Activated T-helper 17 cell treated with anti-CD3 and anti-CD28 coated beads, Interleukin-2, amount 50 U/mL, for 72 hours (primary cell): ENCODE measurements at regions not wholly inside any gene's neighbourhood (a gene's known extent, or its start where the extent isn't known, plus 50 kb on each side); places are given as distances from the start of the nearest gene placed in this dataset.

Experiments
- ATAC-seq: fragments of 150-1000 bp; cut with Tn5 transposase; replicated peaks from 2 replicates; pipeline ENCODE4 v1.10.0; 2021; ENCODE audit warnings: mild to moderate bottlenecking, moderate library complexity
- H3K27ac Mint-ChIP-seq: one replicate; pipeline ENCODE4 v1.8.0; 2022; ENCODE audit warnings: mixed read lengths
- H3K27me3 Mint-ChIP-seq: one replicate; pipeline ENCODE4 v1.8.0; 2022; ENCODE audit warnings: mixed read lengths
- H3K36me3 Mint-ChIP-seq: one replicate; pipeline ENCODE4 v1.8.0; 2022; ENCODE audit warnings: low read depth, mild to moderate bottlenecking, mixed read lengths
- H3K4me1 Mint-ChIP-seq: one replicate; pipeline ENCODE4 v1.8.0; 2022; ENCODE audit warnings: mixed read lengths
- H3K4me3 Mint-ChIP-seq: one replicate; pipeline ENCODE4 v1.8.0; 2022; ENCODE audit warnings: mild to moderate bottlenecking, mixed read lengths
- H3K9me3 Mint-ChIP-seq: one replicate; pipeline ENCODE4 v1.8.0; 2022; ENCODE audit warnings: mixed read lengths

DNA sequence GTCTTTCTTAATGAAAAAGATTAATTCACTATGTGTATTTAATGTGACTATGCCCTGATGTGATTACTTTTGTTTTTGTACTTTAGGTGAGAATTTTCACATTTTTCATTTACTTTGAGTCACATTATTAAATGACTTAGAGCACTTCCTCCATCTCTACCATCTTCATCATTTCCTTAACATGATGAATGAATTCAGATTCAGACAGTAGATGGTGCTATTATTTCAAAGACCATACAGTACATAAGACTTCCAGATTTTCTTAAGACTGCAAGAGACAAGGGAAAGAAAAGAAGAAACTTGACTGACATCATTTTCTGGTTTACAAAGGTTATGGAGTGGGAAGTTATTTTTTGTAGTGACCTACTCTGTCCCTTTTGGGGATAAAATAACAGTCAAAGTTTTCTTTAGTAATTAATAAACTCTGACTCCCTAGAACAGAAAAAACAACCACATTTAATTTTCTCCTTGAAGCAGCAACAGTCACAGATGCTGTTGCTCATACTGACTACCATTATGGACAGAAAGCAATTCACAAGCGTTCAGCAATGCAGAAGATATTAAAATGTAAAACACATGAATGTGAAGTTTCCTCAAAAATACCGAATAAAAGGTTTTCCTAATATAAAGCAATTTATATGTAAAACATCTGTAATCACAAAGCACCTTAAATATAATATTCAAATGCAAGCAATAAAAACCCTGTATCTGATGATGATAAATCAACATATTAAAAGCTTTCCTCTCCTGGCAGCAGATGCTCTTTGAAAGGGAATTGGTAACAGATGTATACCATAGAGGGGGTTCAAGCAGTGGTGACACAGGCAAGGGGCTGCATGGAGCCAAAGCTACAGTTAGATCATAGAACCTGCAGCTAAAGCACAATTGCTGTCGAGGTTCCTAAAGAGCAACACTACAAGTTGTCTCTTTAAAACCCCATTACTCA, 1010.9 kb upstream of the NXPH2 start:
- H3K27me3 Mint-ChIP-seq = no peaks in the 10 kb centered on the region
- H3K36me3 Mint-ChIP-seq = no peaks in the 10 kb centered on the region
- no peak overlapping the region for H3K27ac Mint-ChIP-seq
- no peaks in the 10 kb centered on the region for H3K4me1 Mint-ChIP-seq
- H3K9me3 Mint-ChIP-seq = peaks cover 13% of the 10 kb centered on the region
- no peak for ATAC-seq
- no peak overlapping the region for H3K4me3 Mint-ChIP-seq

DNA sequence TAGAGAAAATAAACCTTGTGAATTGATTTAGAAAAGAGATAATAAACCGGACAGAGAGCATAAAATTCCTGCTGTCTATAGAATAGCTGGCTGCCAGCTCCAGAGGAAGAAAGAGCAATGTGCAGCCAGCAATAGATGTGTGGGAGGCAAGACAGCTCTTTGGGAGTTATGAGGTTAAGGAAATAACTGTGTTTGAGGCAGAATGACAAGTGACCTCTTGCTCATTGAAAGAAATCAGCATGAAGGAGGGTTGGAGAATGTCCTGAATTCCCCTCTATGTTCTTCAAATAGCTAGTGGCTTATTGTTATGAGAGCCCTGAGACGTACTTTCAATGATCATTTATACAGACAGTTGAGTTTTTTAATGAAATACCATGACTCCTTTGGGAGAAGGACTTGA, 1009.9 kb upstream of the NXPH2 start:
- no peak overlapping the region for H3K27ac Mint-ChIP-seq
- H3K36me3 Mint-ChIP-seq = no peaks in the 10 kb centered on the region
- no peaks in the 10 kb centered on the region for H3K27me3 Mint-ChIP-seq
- H3K4me3 Mint-ChIP-seq = no peak overlapping the region
- no peak for ATAC-seq
- H3K4me1 Mint-ChIP-seq = no peaks in the 10 kb centered on the region
- H3K9me3 Mint-ChIP-seq = peaks cover 16% of the 10 kb centered on the region

DNA sequence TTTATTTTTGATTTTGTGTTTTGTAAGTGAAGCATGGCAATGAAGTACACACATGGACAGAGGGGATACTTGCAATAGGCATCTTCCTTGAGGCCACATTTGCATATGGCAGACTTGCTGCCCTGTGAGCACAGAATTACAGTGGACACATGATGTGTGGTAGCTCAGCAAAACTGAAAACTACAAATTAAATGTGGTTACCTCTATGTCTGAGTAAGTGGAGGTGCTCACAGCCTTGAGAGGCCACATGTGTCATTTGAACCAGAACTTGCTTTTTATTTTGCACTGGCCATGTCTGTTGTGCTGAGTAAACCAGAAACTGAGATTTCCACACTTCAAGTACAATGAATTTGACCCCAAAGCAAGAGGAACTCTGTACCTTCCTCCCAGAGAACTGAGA, 998.5 kb upstream of the NXPH2 start:
- H3K27me3 Mint-ChIP-seq = no peaks in the 10 kb centered on the region

DNA sequence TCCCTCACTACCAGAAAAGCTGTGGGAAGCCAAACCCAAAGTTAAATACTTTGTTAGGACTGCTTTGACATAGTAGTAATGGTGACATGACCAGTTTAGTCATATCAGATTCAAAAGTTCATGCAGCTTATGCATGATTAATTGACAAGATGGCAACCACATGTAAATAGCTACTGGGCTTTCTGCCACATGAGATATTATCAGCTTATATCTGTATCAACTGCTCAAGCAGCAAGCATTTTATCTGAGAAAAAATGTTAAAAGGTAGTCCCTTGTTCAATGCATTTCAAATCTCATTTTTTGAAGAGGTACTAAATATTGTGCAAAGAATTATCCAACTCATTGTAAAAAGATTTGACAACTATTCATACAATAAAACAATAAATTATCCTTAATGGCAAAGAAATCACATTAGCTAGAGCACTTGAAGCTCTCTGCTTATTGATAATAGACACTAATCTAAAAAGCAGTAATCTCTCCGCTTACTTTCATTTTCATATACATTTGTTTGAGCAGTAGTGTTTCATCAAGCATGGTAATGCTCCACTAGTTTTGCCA, 993.6 kb upstream of the NXPH2 start:
- Mint-ChIP-seq H3K27ac (no peak overlapping the region), H3K9me3 (peaks cover 5% of the 10 kb centered on the region), H3K27me3 (no peaks in the 10 kb centered on the region), H3K4me1 (no peaks in the 10 kb centered on the region), H3K36me3 (no peaks in the 10 kb centered on the region), H3K4me3 (no peak overlapping the region)
- no peak for ATAC-seq

More for the DNA sequence above, 998.5 kb upstream of the NXPH2 start:
- no peak for ATAC-seq
- no peaks in the 10 kb centered on the region for H3K4me1 Mint-ChIP-seq
- no peak overlapping the region for H3K27ac Mint-ChIP-seq
- H3K4me3 Mint-ChIP-seq = no peak overlapping the region
- H3K9me3 Mint-ChIP-seq = peaks cover 13% of the 10 kb centered on the region
- H3K36me3 Mint-ChIP-seq = no peaks in the 10 kb centered on the region

DNA sequence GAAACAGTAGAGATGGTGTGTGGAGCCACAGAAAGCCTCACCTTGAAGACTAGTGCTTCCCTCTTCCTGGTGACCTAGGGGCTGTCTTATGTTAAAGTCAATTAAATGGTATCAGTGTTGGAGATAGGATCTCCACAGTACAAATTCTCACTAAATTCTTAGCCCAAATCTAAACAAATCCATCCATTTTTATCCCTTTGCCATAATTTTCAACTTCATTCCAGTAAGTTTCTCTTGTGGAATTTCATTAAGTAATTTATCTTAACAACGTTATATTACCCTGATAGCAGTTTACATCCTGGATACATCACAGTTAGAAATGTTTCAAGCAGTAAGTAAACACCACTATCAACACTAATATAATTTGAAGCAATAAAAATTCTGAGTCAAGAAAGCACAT, 989.4 kb upstream of the NXPH2 start:
- no peaks in the 10 kb centered on the region for H3K36me3 Mint-ChIP-seq
- no peak for ATAC-seq
- H3K4me3 Mint-ChIP-seq = no peak overlapping the region
- H3K27ac Mint-ChIP-seq = no peak overlapping the region
- no peaks in the 10 kb centered on the region for H3K27me3 Mint-ChIP-seq
- peaks cover 4% of the 10 kb centered on the region for H3K9me3 Mint-ChIP-seq
- H3K4me1 Mint-ChIP-seq = no peaks in the 10 kb centered on the region

DNA sequence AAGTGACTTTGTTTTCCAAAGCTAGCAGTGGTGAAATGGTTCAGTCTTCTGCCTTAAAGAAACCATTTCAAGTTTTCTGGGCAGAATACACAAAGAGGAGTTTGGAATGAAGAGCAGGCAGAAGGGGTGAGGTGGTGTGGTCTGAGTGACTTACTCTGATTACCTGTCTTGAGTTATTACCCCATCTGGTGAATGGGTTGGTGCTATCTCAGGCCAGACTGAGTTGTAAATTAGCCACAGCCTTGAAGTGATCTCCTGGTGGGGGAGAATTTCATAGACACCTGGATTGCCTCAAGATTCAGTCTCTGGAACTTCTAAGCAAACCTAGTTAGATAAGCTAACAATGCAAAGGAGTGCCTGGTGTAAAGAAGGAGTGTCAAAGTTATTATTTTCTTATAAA, 983.5 kb upstream of the NXPH2 start:
- no peak overlapping the region for H3K27ac Mint-ChIP-seq
- no peak for ATAC-seq
- H3K27me3 Mint-ChIP-seq = no peaks in the 10 kb centered on the region
- peaks cover 19% of the 10 kb centered on the region for H3K9me3 Mint-ChIP-seq
- no peak overlapping the region for H3K4me3 Mint-ChIP-seq
- H3K4me1 Mint-ChIP-seq = no peaks in the 10 kb centered on the region
- H3K36me3 Mint-ChIP-seq = no peaks in the 10 kb centered on the region

DNA sequence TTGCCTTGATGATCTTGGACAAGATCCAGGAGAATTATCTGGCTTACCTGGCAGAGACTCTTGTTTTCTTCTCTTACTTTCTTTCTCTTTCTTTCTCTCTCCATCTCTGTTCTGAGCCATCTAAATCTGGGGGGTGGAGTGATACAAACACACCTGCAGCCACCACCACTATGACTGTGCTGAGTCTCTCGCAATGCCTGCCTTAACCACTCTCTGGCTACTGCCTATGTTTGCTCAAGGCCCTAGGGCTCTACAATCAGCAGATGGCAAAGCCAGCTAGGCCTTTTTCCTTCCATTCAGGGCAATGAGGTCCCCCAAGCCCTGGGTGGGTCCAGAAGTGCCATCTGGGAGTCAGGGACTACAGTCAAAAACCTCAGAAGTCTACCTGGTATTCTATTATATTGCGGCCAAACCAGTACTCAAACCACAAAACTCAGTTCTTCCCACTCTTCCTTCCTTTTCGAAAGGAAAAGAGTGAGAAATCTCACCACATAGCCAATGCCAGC, 978.9 kb upstream of the NXPH2 start:
- Mint-ChIP-seq H3K4me3 (no peak overlapping the region), H3K36me3 (no peaks in the 10 kb centered on the region), H3K27ac (no peak overlapping the region), H3K27me3 (no peaks in the 10 kb centered on the region), H3K9me3 (peaks cover 37% of the 10 kb centered on the region), H3K4me1 (no peaks in the 10 kb centered on the region)
- no peak for ATAC-seq

DNA sequence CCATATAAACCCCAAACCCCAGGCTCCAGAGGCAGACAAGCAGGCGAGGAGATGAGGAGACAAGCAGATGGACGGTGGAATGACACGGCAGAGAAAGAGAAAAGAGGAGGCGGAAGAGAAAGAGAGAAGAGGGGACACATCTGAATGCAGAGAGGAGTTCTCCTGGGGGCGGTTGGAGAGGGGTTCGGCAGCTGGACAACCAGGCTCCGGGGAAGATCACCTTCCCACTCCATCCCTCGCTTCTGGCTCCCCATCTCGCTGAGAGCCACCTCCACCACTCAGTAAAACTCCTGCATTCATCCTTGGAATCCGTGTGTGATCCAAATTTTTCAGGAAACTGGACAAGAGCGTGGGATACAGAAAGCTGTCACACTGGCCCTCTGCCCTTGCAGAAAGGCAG, 966.7 kb upstream of the NXPH2 start:
- no peaks in the 10 kb centered on the region for H3K27me3 Mint-ChIP-seq
- no peak overlapping the region for H3K27ac Mint-ChIP-seq
- no peak for ATAC-seq
- peaks cover 22% of the 10 kb centered on the region for H3K9me3 Mint-ChIP-seq
- H3K4me1 Mint-ChIP-seq = no peaks in the 10 kb centered on the region
- no peak overlapping the region for H3K4me3 Mint-ChIP-seq
- no peaks in the 10 kb centered on the region for H3K36me3 Mint-ChIP-seq

DNA sequence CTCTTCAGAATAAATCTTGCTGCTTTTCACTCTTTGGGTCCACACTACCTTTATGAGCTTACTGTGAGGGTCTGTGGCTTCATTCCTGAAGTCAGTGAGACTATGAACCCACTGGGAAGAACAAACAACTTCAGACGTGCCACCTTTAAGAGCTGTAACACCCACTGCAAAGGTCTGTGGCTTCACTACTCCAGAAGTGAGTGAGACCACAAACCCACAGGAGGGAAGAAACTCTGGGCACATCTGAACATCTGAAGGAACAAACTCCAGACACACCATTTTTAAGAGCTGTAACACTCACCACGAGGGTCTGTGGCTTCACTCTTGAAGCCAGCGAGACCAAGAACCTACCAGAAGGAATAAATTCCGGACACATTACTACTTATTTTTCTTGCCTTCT, 964.1 kb upstream of the NXPH2 start:
- no peaks in the 10 kb centered on the region for H3K27me3 Mint-ChIP-seq
- peaks cover 15% of the 10 kb centered on the region for H3K9me3 Mint-ChIP-seq
- H3K36me3 Mint-ChIP-seq = no peaks in the 10 kb centered on the region
- H3K27ac Mint-ChIP-seq = no peak overlapping the region
- no peak for ATAC-seq
- no peak overlapping the region for H3K4me3 Mint-ChIP-seq
- no peaks in the 10 kb centered on the region for H3K4me1 Mint-ChIP-seq

DNA sequence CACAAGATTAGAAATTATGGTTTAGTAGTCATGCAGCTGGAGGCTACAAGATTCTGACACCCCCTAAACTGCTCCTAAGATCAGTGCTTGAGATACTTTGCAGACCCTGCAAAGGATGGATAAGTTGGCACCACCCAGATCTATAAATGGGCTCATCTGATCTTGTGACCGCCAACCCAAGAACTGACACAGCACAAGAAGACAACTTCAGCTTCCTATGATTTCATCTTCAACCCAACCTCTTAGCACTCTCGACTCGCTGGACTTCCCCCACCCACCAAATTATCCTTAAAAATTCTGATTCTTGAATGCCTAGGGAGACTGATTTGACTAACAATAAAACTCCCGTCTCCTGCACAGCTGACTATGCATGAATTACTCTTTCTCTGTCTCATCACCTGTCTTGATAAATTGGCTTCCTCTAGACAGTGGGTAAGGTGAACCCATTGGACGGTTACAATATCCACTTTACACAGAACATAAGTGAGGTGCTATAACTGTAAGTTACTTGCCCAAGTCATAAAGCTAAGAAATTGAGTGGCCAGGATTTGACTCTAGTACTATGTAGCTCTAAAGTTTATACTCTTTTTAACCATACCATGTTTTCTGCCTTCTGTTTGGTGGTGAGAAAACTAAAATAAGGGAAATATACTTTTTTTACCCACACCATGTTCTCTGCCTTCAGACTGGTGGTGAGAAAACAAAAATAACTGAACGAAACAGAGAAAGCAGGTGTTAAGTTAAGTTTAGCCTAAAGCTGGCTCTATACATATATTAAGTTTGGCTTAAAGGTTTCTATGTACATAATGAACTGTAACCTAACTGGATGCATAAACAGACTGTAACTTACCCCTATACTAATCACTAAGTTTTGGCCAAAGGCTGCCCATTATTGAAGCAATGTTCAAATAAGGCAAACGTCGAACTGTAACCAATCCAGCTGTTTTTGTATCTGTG, 962.3 kb upstream of the NXPH2 start:
- Mint-ChIP-seq H3K36me3 (no peaks in the 10 kb centered on the region), H3K9me3 (peaks cover 9% of the 10 kb centered on the region), H3K4me3 (no peak overlapping the region), H3K27ac (no peak overlapping the region), H3K27me3 (no peaks in the 10 kb centered on the region), H3K4me1 (no peaks in the 10 kb centered on the region)
- no peak for ATAC-seq

DNA sequence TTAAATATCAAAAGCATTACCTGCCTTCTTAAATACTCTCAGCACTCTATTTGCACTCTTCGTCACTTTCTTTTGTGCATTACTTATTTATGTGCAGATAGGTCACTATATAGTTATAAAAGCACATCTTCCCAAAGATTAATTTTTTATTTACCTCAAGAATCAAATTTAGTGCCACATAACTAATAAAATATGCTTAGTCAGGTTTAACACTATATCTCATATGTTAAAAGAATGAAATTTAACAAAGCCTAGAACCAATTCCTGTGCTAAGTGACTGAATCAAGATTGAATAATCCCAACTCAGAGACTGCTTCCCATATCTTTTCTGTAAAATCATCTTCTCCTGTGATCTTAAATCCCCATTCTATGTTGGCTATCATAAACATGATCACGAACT, 957.5 kb upstream of the NXPH2 start:
- Mint-ChIP-seq H3K27me3 (no peaks in the 10 kb centered on the region), H3K27ac (no peak overlapping the region), H3K4me1 (no peaks in the 10 kb centered on the region), H3K4me3 (no peak overlapping the region), H3K36me3 (no peaks in the 10 kb centered on the region), H3K9me3 (peaks cover 4% of the 10 kb centered on the region)
- ATAC-seq = no peak

DNA sequence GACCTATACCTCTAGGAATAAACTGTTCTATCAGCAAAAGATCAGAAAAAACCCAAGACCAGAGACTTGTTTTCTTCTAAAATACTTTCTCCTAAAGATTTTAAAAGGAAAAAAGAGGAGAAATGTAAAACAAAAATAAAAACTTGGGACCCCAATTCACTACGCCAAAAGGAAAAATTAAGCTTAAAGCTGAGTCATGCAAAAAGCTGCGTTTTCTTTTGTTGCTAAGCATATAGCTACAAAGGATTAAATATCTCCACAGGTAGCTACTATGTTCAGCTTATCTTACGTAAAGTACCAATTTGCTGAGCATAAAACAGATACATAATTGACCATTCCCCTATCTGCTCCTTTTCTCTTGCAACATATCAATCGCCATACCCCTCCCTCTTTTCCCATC, 950.0 kb upstream of the NXPH2 start:
- Mint-ChIP-seq H3K4me1 (no peaks in the 10 kb centered on the region), H3K9me3 (peaks cover 2% of the 10 kb centered on the region), H3K27ac (no peak overlapping the region), H3K4me3 (no peak overlapping the region), H3K36me3 (no peaks in the 10 kb centered on the region), H3K27me3 (no peaks in the 10 kb centered on the region)
- ATAC-seq = no peak

DNA sequence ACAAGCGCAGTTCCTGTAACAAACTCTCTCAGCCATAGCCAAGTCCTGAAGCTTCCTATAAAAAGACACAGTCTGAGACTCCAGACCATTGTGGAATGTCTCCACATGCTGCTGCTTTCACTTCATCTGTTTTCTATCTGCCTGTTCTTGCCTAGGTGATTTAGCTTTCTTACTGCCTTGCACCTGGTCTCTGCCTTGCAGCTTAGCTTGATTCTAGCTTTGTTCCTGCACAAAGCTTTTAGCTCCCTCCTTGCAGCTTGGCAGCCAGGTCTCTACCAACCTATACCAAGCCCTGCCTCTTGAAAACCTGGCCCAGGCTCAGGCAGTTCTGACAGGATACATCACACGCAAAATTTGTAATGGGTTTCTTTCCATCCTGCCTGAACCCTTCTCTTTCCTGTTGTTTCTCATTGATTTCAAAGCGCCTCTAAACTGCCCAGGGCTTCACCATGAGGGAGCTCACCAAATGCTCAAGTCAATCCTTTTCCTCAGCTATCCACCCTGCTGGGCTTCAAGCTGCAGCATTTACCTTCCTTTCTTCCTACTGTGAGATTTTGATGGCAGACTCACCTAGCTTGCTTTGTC, 941.3 kb upstream of the NXPH2 start:
- no peaks in the 10 kb centered on the region for H3K36me3 Mint-ChIP-seq
- H3K4me3 Mint-ChIP-seq = no peak overlapping the region
- H3K4me1 Mint-ChIP-seq = no peaks in the 10 kb centered on the region
- no peak for ATAC-seq
- H3K27ac Mint-ChIP-seq = no peak overlapping the region
- H3K27me3 Mint-ChIP-seq = no peaks in the 10 kb centered on the region
- peaks cover 31% of the 10 kb centered on the region for H3K9me3 Mint-ChIP-seq

DNA sequence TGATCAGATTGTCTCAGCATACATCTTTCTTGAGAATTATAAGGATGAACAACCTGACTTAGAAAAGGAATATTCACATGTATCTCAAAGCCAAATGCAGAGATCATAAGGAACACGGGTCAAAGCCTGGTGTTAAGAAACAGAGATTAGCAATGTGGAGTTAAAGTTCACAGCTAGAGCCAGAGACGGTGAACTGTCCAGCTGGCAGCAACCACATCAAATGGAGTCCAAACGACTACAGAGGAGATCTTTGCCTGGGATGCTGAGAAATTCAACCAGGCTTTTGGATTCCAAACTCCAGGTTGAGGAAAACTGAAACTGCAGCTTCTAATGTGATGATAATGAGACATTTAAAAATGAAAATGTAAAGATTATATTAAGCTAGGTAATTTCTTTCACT, 939.9 kb upstream of the NXPH2 start:
- ATAC-seq = no peak
- no peaks in the 10 kb centered on the region for H3K36me3 Mint-ChIP-seq
- H3K27me3 Mint-ChIP-seq = no peaks in the 10 kb centered on the region
- no peaks in the 10 kb centered on the region for H3K4me1 Mint-ChIP-seq
- no peak overlapping the region for H3K27ac Mint-ChIP-seq
- H3K4me3 Mint-ChIP-seq = no peak overlapping the region
- H3K9me3 Mint-ChIP-seq = peaks cover 34% of the 10 kb centered on the region
